Liver (tissue), 2 donors: ENCODE measurements at regions not wholly inside any gene's neighbourhood (a gene's known extent, or its start where the extent isn't known, plus 50 kb on each side); places are given as distances from the start of the nearest gene placed in this dataset.

Source experiments
- YY1 ChIP-seq: IDR thresholded peaks from 2 replicates; pipeline ENCODE4 v1.6.1; 2016; ENCODE audit warnings: antibody characterized with exemption, mild to moderate bottlenecking
- TF ChIP-seq, protein P1 (sequence below): IDR thresholded peaks from 2 replicates; pipeline ENCODE4 v1.6.1; 2016; ENCODE audit warnings: antibody characterized with exemption
- TF ChIP-seq, protein P2 (sequence below): fragments of 150-350 bp; IDR thresholded peaks from 2 replicates; pipeline ENCODE4 v1.5.1; 2017; ENCODE audit warnings: improper control_type of control experiment, low read depth, low read length; ENCODE audit not compliant: missing input control
- TF ChIP-seq, protein P3 (sequence below): IDR thresholded peaks from 2 replicates; pipeline ENCODE4 v1.6.1; 2016; ENCODE audit warnings: antibody characterized with exemption, mild to moderate bottlenecking
- donor health status: healthy.

DNA sequence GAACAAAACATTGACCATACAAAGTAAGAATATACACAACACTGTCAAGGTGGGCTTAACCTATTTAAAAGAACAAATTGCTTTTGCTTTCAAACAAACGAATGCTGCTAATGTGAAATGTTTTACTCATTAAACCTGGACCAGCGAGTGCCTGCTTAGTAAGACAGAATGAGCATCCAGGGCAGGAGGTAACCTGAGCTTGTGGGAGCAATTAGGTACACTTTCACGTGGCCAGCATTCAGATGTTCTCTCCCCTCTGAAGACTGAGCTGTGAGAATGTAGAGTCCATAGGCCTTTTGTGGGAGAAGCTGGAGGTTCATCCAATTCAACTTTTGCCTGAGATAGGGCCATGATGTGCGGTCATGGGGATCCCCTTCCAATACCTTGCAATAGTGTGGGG lies 266.5 kb downstream of the TSN start:
- TF ChIP-seq, protein P1, sequence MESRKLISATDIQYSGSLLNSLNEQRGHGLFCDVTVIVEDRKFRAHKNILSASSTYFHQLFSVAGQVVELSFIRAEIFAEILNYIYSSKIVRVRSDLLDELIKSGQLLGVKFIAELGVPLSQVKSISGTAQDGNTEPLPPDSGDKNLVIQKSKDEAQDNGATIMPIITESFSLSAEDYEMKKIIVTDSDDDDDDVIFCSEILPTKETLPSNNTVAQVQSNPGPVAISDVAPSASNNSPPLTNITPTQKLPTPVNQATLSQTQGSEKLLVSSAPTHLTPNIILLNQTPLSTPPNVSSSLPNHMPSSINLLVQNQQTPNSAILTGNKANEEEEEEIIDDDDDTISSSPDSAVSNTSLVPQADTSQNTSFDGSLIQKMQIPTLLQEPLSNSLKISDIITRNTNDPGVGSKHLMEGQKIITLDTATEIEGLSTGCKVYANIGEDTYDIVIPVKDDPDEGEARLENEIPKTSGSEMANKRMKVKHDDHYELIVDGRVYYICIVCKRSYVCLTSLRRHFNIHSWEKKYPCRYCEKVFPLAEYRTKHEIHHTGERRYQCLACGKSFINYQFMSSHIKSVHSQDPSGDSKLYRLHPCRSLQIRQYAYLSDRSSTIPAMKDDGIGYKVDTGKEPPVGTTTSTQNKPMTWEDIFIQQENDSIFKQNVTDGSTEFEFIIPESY, result no peak
- TF ChIP-seq, protein P2, sequence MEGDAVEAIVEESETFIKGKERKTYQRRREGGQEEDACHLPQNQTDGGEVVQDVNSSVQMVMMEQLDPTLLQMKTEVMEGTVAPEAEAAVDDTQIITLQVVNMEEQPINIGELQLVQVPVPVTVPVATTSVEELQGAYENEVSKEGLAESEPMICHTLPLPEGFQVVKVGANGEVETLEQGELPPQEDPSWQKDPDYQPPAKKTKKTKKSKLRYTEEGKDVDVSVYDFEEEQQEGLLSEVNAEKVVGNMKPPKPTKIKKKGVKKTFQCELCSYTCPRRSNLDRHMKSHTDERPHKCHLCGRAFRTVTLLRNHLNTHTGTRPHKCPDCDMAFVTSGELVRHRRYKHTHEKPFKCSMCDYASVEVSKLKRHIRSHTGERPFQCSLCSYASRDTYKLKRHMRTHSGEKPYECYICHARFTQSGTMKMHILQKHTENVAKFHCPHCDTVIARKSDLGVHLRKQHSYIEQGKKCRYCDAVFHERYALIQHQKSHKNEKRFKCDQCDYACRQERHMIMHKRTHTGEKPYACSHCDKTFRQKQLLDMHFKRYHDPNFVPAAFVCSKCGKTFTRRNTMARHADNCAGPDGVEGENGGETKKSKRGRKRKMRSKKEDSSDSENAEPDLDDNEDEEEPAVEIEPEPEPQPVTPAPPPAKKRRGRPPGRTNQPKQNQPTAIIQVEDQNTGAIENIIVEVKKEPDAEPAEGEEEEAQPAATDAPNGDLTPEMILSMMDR, result no peak
- no peak for TF ChIP-seq YY1
- TF ChIP-seq, protein P3, sequence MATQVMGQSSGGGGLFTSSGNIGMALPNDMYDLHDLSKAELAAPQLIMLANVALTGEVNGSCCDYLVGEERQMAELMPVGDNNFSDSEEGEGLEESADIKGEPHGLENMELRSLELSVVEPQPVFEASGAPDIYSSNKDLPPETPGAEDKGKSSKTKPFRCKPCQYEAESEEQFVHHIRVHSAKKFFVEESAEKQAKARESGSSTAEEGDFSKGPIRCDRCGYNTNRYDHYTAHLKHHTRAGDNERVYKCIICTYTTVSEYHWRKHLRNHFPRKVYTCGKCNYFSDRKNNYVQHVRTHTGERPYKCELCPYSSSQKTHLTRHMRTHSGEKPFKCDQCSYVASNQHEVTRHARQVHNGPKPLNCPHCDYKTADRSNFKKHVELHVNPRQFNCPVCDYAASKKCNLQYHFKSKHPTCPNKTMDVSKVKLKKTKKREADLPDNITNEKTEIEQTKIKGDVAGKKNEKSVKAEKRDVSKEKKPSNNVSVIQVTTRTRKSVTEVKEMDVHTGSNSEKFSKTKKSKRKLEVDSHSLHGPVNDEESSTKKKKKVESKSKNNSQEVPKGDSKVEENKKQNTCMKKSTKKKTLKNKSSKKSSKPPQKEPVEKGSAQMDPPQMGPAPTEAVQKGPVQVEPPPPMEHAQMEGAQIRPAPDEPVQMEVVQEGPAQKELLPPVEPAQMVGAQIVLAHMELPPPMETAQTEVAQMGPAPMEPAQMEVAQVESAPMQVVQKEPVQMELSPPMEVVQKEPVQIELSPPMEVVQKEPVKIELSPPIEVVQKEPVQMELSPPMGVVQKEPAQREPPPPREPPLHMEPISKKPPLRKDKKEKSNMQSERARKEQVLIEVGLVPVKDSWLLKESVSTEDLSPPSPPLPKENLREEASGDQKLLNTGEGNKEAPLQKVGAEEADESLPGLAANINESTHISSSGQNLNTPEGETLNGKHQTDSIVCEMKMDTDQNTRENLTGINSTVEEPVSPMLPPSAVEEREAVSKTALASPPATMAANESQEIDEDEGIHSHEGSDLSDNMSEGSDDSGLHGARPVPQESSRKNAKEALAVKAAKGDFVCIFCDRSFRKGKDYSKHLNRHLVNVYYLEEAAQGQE, result no peak
